Suprapubic skin (tissue), 4 donors: ENCODE measurements at regions not wholly inside any gene's neighbourhood (a gene's known extent, or its start where the extent isn't known, plus 50 kb on each side); places are given as distances from the start of the nearest gene placed in this dataset.

ENCODE experiments used
- DNase-seq, 2 donors: peaks; one replicate each; pipeline ENCODE4 v3.0.0-alpha.2; 2019; ENCODE audit warnings: low spot score in 2 of 2
- H3K27ac ChIP-seq: fragments of 200-600 bp; sonication (generic); one replicate; pipeline ENCODE4 v1.5.1; 2019
- H3K27me3 ChIP-seq: fragments of 200-600 bp; sonication (generic); one replicate; pipeline ENCODE4 v1.5.1; 2019
- H3K36me3 ChIP-seq: fragments of 200-600 bp; sonication (generic); one replicate; pipeline ENCODE4 v1.5.1; 2019
- H3K4me1 ChIP-seq: fragments of 200-600 bp; sonication (generic); one replicate; pipeline ENCODE4 v1.5.1; 2019
- H3K4me3 ChIP-seq: fragments of 200-600 bp; sonication (generic); one replicate; pipeline ENCODE4 v1.5.1; 2019; ENCODE audit warnings: mild to moderate bottlenecking
- H3K9me3 ChIP-seq: fragments of 200-600 bp; sonication (generic); one replicate; pipeline ENCODE4 v1.5.1; 2019
- CTCF ChIP-seq, 2 donors: fragments of 200-600 bp in 1 of 2; fragments of 450-650 bp in 1 of 2; sonication (generic) in 1 of 2; IDR thresholded peaks; one replicate each; pipeline ENCODE4 v1.5.1; 2016 to 2019; ENCODE audit warnings: antibody characterized with exemption in 2 of 2, mild to moderate bottlenecking in 1 of 2, moderate library complexity in 1 of 2
- EP300 ChIP-seq: sonication (generic); formaldehyde crosslinking; IDR thresholded peaks from one replicate; pipeline ENCODE4 v1.6.1; 2017; ENCODE audit warnings: antibody characterized with exemption
- POLR2A ChIP-seq, 2 donors: fragments of 450-650 bp; IDR thresholded peaks; one replicate each; pipeline ENCODE4 v1.6.1; 2017; ENCODE audit warnings: antibody characterized with exemption in 2 of 2, mild to moderate bottlenecking in 2 of 2, moderate library complexity in 2 of 2
- POLR2AphosphoS5 ChIP-seq, 3 donors: sonication (generic); formaldehyde crosslinking; IDR thresholded peaks; one replicate each; pipeline ENCODE4 v1.6.1; 2017; ENCODE audit warnings: antibody characterized with exemption in 3 of 3
- WGBS: methylation state at CpG from one replicate; pipeline ENCODE4 v1.1.5; 2018; 5-methylcytosine and 5-hydroxymethylcytosine counted together

GRCh38 chr10:6944436-6944835 lies 364.4 kb upstream of the PRKCQ start:
- Histone ChIP-seq H3K4me1 (no peaks in the 10 kb centered on the region), H3K27ac (no peak overlapping the region), H3K27me3 (no peaks in the 10 kb centered on the region), H3K9me3 (no peaks in the 10 kb centered on the region), H3K4me3 (no peak overlapping the region), H3K36me3 (no peaks in the 10 kb centered on the region)
- TF ChIP-seq POLR2AphosphoS5 (IDR thresholded peaks at IDR 0.05) (no peak), EP300 (no peak), POLR2A (IDR thresholded peaks at IDR 0.05) (no peak), CTCF (IDR thresholded peaks at IDR 0.05) (no peak)
- no peak for DNase-seq
- 83% methylated on average over 4 of the region's 4 CpGs for WGBS

- no peak overlapping the region for H3K4me3 ChIP-seq
- TF ChIP-seq CTCF (IDR thresholded peaks at IDR 0.05) (no peak), POLR2A (IDR thresholded peaks at IDR 0.05) (no peak), EP300 (no peak), POLR2AphosphoS5 (IDR thresholded peaks at IDR 0.05) (no peak)
- H3K4me1 ChIP-seq = no peaks in the 10 kb centered on the region
- H3K27ac ChIP-seq = no peak overlapping the region
- 69% methylated on average over 5 of the region's 5 CpGs for WGBS
- DNase-seq = no peak
- H3K9me3 ChIP-seq = no peaks in the 10 kb centered on the region
- H3K27me3 ChIP-seq = no peaks in the 10 kb centered on the region
- H3K36me3 ChIP-seq = no peaks in the 10 kb centered on the region
These were observed 358.3 kb upstream of the PRKCQ start for GRCh38 chr10:6938384-6938783.

- Histone ChIP-seq H3K27ac (no peak overlapping the region), H3K4me1 (no peaks in the 10 kb centered on the region), H3K4me3 (no peak overlapping the region), H3K27me3 (no peaks in the 10 kb centered on the region), H3K36me3 (no peaks in the 10 kb centered on the region), H3K9me3 (no peaks in the 10 kb centered on the region)
- TF ChIP-seq CTCF (IDR thresholded peaks at IDR 0.05) (no peak), EP300 (no peak), POLR2A (IDR thresholded peaks at IDR 0.05) (no peak), POLR2AphosphoS5 (IDR thresholded peaks at IDR 0.05) (no peak)
- no peak for DNase-seq
These were observed 356.9 kb upstream of the PRKCQ start for GRCh38 chr10:6936931-6937330.

- H3K9me3 ChIP-seq = no peaks in the 10 kb centered on the region
- peaks cover 10% of the 10 kb centered on the region for H3K27me3 ChIP-seq
- no peak overlapping the region for H3K27ac ChIP-seq
- TF ChIP-seq POLR2AphosphoS5 (IDR thresholded peaks at IDR 0.05) (no peak), POLR2A (IDR thresholded peaks at IDR 0.05) (no peak), CTCF (IDR thresholded peaks at IDR 0.05) (no peak), EP300 (no peak)
- no peaks in the 10 kb centered on the region for H3K36me3 ChIP-seq
- DNase-seq = no peak
- 56% methylated on average over 9 of the region's 9 CpGs for WGBS
- no peak overlapping the region for H3K4me3 ChIP-seq
- peaks cover under 1% of the 10 kb centered on the region for H3K4me1 ChIP-seq
These were observed 349.2 kb upstream of the PRKCQ start for GRCh38 chr10:6929148-6929830.

GRCh38 chr10:6928586-6928985 lies 348.5 kb upstream of the PRKCQ start:
- peaks cover 5% of the 10 kb centered on the region for H3K4me1 ChIP-seq
- H3K4me3 ChIP-seq = no peak overlapping the region
- no peaks in the 10 kb centered on the region for H3K9me3 ChIP-seq
- no peak overlapping the region for H3K27ac ChIP-seq
- no peaks in the 10 kb centered on the region for H3K36me3 ChIP-seq
- WGBS = 79% methylated on average over 5 of the region's 5 CpGs
- H3K27me3 ChIP-seq = peaks cover 10% of the 10 kb centered on the region
- TF ChIP-seq POLR2A (IDR thresholded peaks at IDR 0.05) (no peak), EP300 (no peak), POLR2AphosphoS5 (IDR thresholded peaks at IDR 0.05) (no peak), CTCF (IDR thresholded peaks at IDR 0.05) (no peak)
- DNase-seq = no peak
